ENCODE measurements at regions not wholly inside any gene's neighbourhood (a gene's known extent, or its start where the extent isn't known, plus 50 kb on each side); places are given as distances from the start of the nearest gene placed in this dataset.

- no peak for TF ChIP-seq TAF1 (IDR thresholded peaks at IDR 0.05; ENCODE audit: borderline replicate concordance, insufficient read depth, low read length)
- no peak for TF ChIP-seq POLR2AphosphoS5 (IDR thresholded peaks at IDR 0.05; ENCODE audit: low read depth, low read length)
- no peak for TF ChIP-seq SIN3A (IDR thresholded peaks at IDR 0.05; ENCODE audit: borderline replicate concordance, insufficient read depth, low read length)
- no peak for TF ChIP-seq REST (IDR thresholded peaks at IDR 0.05; ENCODE audit: insufficient read depth in 1 of 2, low read depth in 2 of 2, low read length in 2 of 2)
- no peak for TF ChIP-seq FOXP2 (optimal IDR thresholded peaks at IDR 0.05; ENCODE audit: borderline replicate concordance, extremely low read depth, extremely low read length, insufficient read depth)
These were observed 632.0 kb upstream of the PIK3C3 start for GRCh38 chr18:41323044-41323443.

Measured in PFSK-1 (cell line).